ENCODE measurements at regions not wholly inside any gene's neighbourhood (a gene's known extent, or its start where the extent isn't known, plus 50 kb on each side); places are given as distances from the start of the nearest gene placed in this dataset.

GRCh38 chr13:50401049-50401505 is 385.8 kb downstream of the KCNRG start:
- TF ChIP-seq CTCF (IDR thresholded peaks at IDR 0.05): no peak
- TF ChIP-seq ZFX (IDR thresholded peaks at IDR 0.05; ENCODE audit: borderline replicate concordance): no peak
